ENCODE measurements at regions not wholly inside any gene's neighbourhood (a gene's known extent, or its start where the extent isn't known, plus 50 kb on each side); places are given as distances from the start of the nearest gene placed in this dataset.

DNA sequence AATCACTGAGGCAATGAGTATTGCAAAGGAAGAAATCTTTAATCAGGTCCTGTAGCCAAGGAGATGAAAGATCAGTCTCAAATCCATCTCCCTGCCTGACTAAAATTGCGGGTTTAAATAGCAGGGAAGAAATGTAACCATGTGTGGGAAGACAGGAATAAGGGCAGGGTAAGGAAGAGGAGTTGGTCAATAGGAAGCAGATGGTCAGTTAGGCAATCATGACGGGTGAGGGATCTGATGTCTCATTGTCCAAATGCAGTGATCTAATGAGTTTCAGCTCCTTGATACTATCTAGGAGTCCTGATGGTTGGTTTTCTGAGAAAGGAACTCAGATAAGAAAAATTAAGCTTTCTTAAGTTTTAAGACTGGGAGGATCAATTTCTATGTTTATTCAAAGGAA is 200.8 kb downstream of the SPATA18 start (continued):
- TF ChIP-seq MLX (CRISPR knock-in tag; IDR thresholded peaks at IDR 0.05): no peak
- TF ChIP-seq ZBTB21 (CRISPR knock-in tag; IDR thresholded peaks at IDR 0.05; ENCODE audit: borderline replicate concordance): no peak
- TF ChIP-seq, protein P1, sequence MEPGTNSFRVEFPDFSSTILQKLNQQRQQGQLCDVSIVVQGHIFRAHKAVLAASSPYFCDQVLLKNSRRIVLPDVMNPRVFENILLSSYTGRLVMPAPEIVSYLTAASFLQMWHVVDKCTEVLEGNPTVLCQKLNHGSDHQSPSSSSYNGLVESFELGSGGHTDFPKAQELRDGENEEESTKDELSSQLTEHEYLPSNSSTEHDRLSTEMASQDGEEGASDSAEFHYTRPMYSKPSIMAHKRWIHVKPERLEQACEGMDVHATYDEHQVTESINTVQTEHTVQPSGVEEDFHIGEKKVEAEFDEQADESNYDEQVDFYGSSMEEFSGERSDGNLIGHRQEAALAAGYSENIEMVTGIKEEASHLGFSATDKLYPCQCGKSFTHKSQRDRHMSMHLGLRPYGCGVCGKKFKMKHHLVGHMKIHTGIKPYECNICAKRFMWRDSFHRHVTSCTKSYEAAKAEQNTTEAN (CRISPR knock-in tag; IDR thresholded peaks at IDR 0.05): no peak

DNA sequence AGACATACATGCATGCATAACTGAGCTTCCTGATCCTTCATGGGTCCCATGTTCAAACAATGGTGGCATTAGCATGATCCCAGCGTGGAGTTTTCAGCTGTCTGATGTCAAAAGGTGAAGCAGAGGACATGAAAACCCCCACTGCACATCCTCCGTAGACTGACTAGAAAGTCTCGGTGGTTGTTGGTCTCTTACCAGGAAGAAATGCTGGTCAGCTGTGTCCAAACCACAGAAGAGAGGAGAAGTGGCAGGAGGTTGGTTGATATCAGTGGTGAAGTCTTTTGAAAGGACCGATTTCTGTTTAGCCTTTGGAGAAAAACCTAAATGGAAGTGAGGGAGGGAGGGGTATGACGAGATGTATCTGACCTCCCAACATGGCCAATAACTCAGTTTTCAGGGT is 201.9 kb downstream of the SPATA18 start:
- Mint-ChIP-seq H3K36me3 (peaks cover 17% of the 10 kb centered on the region), H3K27ac (no peak overlapping the region), H3K4me1 (no peaks in the 10 kb centered on the region), H3K27me3 (ENCODE audit: low read depth) (peaks cover 2% of the 10 kb centered on the region; the same call in 1 of the 2 replicates), H3K4me3 (no peak overlapping the region), H3K9me3 (peaks cover 25% of the 10 kb centered on the region)
- POLR2A ChIA-PET: interaction anchor here (0.6 kb wide), 1 partner anchor 203 kb away, joined by 3 read pairs; no protein-coding TSS in a partner anchor
- CTCF ChIA-PET: no interaction called here
- ATAC-seq: no peak
- DNase-seq (ENCODE audit: low spot score): no peak
- TF ChIP-seq ATF2 (CRISPR knock-in tag; IDR thresholded peaks at IDR 0.05; ENCODE audit: borderline replicate concordance, low read depth): no peak
- TF ChIP-seq CTCF (IDR thresholded peaks at IDR 0.05): no peak

GRCh38 chr4:52256522-52256921 is 205.4 kb downstream of the SPATA18 start:
- POLR2A ChIA-PET: no interaction called here
- no peak for ATAC-seq
- TF ChIP-seq NR3C1 (CRISPR knock-in tag; conservative IDR thresholded peaks at IDR 0.05; ENCODE audit: low read depth) (no peak), E2F4 (CRISPR knock-in tag; IDR thresholded peaks at IDR 0.05; ENCODE audit: borderline replicate concordance, low read depth) (no peak), NFYB (CRISPR knock-in tag; conservative IDR thresholded peaks at IDR 0.05; ENCODE audit: low read depth) (no peak), ELF4 (CRISPR knock-in tag; IDR thresholded peaks at IDR 0.05; ENCODE audit: low read depth) (no peak), CREM (CRISPR knock-in tag; IDR thresholded peaks at IDR 0.05) (no peak)
- CTCF ChIA-PET: no interaction called here
- no peak overlapping the region for H3K4me3 Mint-ChIP-seq
- no peak overlapping the region for H3K27ac Mint-ChIP-seq
- H3K27me3 Mint-ChIP-seq (ENCODE audit: low read depth): peaks cover 2% of the 10 kb centered on the region; the same call in 1 of the 2 replicates
- H3K9me3 Mint-ChIP-seq: peaks cover 27% of the 10 kb centered on the region
- H3K36me3 Mint-ChIP-seq: peaks cover 16% of the 10 kb centered on the region
- no peak for DNase-seq (ENCODE audit: low spot score)
- no peaks in the 10 kb centered on the region for H3K4me1 Mint-ChIP-seq

GRCh38 chr4:52259978-52260377 is 208.9 kb downstream of the SPATA18 start:
- Mint-ChIP-seq H3K9me3 (0 out of 2 replicates have a peak, but pooled peaks cover 5% of the 10 kb centered on the region), H3K4me1 (no peaks in the 10 kb centered on the region), H3K4me3 (no peak overlapping the region), H3K27me3 (ENCODE audit: low read depth) (no peaks in the 10 kb centered on the region), H3K36me3 (no peaks in the 10 kb centered on the region), H3K27ac (no peak overlapping the region)
- no peak for DNase-seq (ENCODE audit: low spot score)
- ChIA-PET CTCF (interaction anchor here (1.0 kb wide), 1 partner anchor 723 kb away, joined by 3 read pairs; no protein-coding TSS in a partner anchor), POLR2A (interaction anchor here (0.7 kb wide), 1 partner anchor 8 kb away, joined by 3 read pairs; no protein-coding TSS in a partner anchor)
- ATAC-seq: no peak
- TF ChIP-seq IRF1 (CRISPR knock-in tag; IDR thresholded peaks at IDR 0.05) (no peak), ESRRA (CRISPR knock-in tag; IDR thresholded peaks at IDR 0.05; ENCODE audit: borderline replicate concordance) (no peak), OVOL2 (CRISPR knock-in tag; IDR thresholded peaks at IDR 0.05; ENCODE audit: borderline replicate concordance) (no peak), PRRX2 (CRISPR knock-in tag; IDR thresholded peaks at IDR 0.05) (no peak), NFE2L1 (CRISPR knock-in tag; IDR thresholded peaks at IDR 0.05) (no peak), ZNF423 (CRISPR knock-in tag; IDR thresholded peaks at IDR 0.05) (no peak), TP53 (CRISPR knock-in tag; IDR thresholded peaks at IDR 0.05) (no peak), FOXJ3 (CRISPR knock-in tag; IDR thresholded peaks at IDR 0.05; ENCODE audit: borderline replicate concordance) (no peak), JAZF1 (CRISPR knock-in tag; IDR thresholded peaks at IDR 0.05) (no peak), NR3C1 (CRISPR knock-in tag; conservative IDR thresholded peaks at IDR 0.05; ENCODE audit: low read depth) (no peak), PREB (CRISPR knock-in tag; IDR thresholded peaks at IDR 0.05; ENCODE audit: borderline replicate concordance) (no peak), ELF4 (CRISPR knock-in tag; IDR thresholded peaks at IDR 0.05; ENCODE audit: low read depth) (no peak)
- TF ChIP-seq, protein P1 (CRISPR knock-in tag; IDR thresholded peaks at IDR 0.05): no peak
